ENCODE measurements at regions not wholly inside any gene's neighbourhood (a gene's known extent, or its start where the extent isn't known, plus 50 kb on each side); places are given as distances from the start of the nearest gene placed in this dataset.
A peak's percentile ranks its signal among the peaks of the same experiment; 100 is the strongest.

- DNase-seq (ENCODE audit: low read depth): no peak
Measured at GRCh38 chr11:45473341-45473895, 187.3 kb upstream of the SYT13 start.

- DNase-seq (ENCODE audit: low read depth): no peak
Measured at GRCh38 chr11:45472716-45473317, 186.7 kb upstream of the SYT13 start.

- DNase-seq (ENCODE audit: low read depth): no peak
Measured at GRCh38 chr11:45471266-45471665, 185.1 kb upstream of the SYT13 start.

GRCh38 chr11:45470794-45471167, 184.6 kb upstream of the SYT13 start:
- DNase-seq (ENCODE audit: low read depth): no peak

GRCh38 chr11:45470151-45470793, 184.1 kb upstream of the SYT13 start:
- no peak for DNase-seq (ENCODE audit: low read depth)

GRCh38 chr11:45468267-45468856, 182.2 kb upstream of the SYT13 start:
- DNase-seq (ENCODE audit: low read depth): no peak

GRCh38 chr11:45463541-45463940, 177.4 kb upstream of the SYT13 start:
- no peak for DNase-seq (ENCODE audit: low read depth)

GRCh38 chr11:45461514-45461913, 175.4 kb upstream of the SYT13 start:
- no peak for DNase-seq (ENCODE audit: low read depth)

GRCh38 chr11:45459491-45459890, 173.3 kb upstream of the SYT13 start:
- no peak for DNase-seq (ENCODE audit: low read depth)

- DNase-seq (ENCODE audit: low read depth): no peak
Measured at GRCh38 chr11:45458269-45458668, 172.1 kb upstream of the SYT13 start.

- peak; percentile 50 for DNase-seq (ENCODE audit: low read depth)
Measured at GRCh38 chr11:45457649-45458048, 171.5 kb upstream of the SYT13 start.

GRCh38 chr11:45456686-45457085, 170.5 kb upstream of the SYT13 start:
- DNase-seq (ENCODE audit: low read depth): no peak

- no peak for DNase-seq (ENCODE audit: low read depth)
Measured at GRCh38 chr11:45455536-45455935, 169.4 kb upstream of the SYT13 start.

- DNase-seq (ENCODE audit: low read depth): no peak
Measured at GRCh38 chr11:45454917-45455401, 168.8 kb upstream of the SYT13 start.

- DNase-seq (ENCODE audit: low read depth): no peak
Measured at GRCh38 chr11:45453721-45454120, 167.6 kb upstream of the SYT13 start.

- DNase-seq (ENCODE audit: low read depth): no peak
Measured at GRCh38 chr11:45451766-45452440, 165.8 kb upstream of the SYT13 start.

GRCh38 chr11:45450189-45450588, 164.0 kb upstream of the SYT13 start:
- DNase-seq (ENCODE audit: low read depth): no peak

- DNase-seq (ENCODE audit: low read depth): no peak
Measured at GRCh38 chr11:45449036-45449601, 163.0 kb upstream of the SYT13 start.

- no peak for DNase-seq (ENCODE audit: low read depth)
Measured at GRCh38 chr11:45448561-45448960, 162.4 kb upstream of the SYT13 start.

GRCh38 chr11:45446998-45447397, 160.9 kb upstream of the SYT13 start:
- DNase-seq (ENCODE audit: low read depth): no peak

- DNase-seq (ENCODE audit: low read depth): no peak
Measured at GRCh38 chr11:45446434-45446833, 160.3 kb upstream of the SYT13 start.

- DNase-seq (ENCODE audit: low read depth): no peak
Measured at GRCh38 chr11:45444796-45445195, 158.7 kb upstream of the SYT13 start.

Data from GM04504 (cell line).